Astrocyte (in vitro differentiated cells and primary cell): ENCODE measurements at regions not wholly inside any gene's neighbourhood (a gene's known extent, or its start where the extent isn't known, plus 50 kb on each side); places are given as distances from the start of the nearest gene placed in this dataset.

ENCODE experiments used
- DNase-seq: peaks from one replicate; pipeline ENCODE4 v3.0.0-alpha.2; 2010; ENCODE audit warnings: low read depth
- FAIRE-seq: peaks from 2 replicates; lab custom pipeline; 2011; peaks lifted over from hg19 to GRCh38; lab: Jason Lieb, UNC
- H2AFZ ChIP-seq: 2 replicates; pipeline ENCODE4 v1.6.0; 2012; ENCODE audit warnings: low read depth, low read length, inconsistent platforms
- H3K27ac ChIP-seq: 2 replicates; pipeline ENCODE4 v1.5.1; 2011; ENCODE audit warnings: low read depth, low read length, inconsistent platforms
- H3K27me3 ChIP-seq: 2 replicates; pipeline ENCODE4 v1.6.0; 2011; ENCODE audit warnings: low read length, inconsistent platforms; ENCODE audit not compliant: insufficient read depth
- H3K36me3 ChIP-seq: 2 replicates; pipeline ENCODE4 v1.5.1; 2011; ENCODE audit warnings: low read length, inconsistent platforms; ENCODE audit not compliant: insufficient read depth
- H3K4me1 ChIP-seq: 2 replicates; pipeline ENCODE4 v1.5.1; 2011; ENCODE audit warnings: low read length, inconsistent platforms; ENCODE audit not compliant: insufficient read depth
- H3K4me2 ChIP-seq: 2 replicates; pipeline ENCODE4 v1.6.0; 2012; ENCODE audit warnings: low read length, inconsistent platforms
- H3K4me3 ChIP-seq: 2 replicates; pipeline ENCODE4 v1.5.1; 2011; ENCODE audit warnings: low read depth, mild to moderate bottlenecking, low read length, inconsistent platforms; ENCODE audit not compliant: insufficient read depth
- H3K79me2 ChIP-seq: 2 replicates; pipeline ENCODE4 v1.6.0; 2012; ENCODE audit warnings: mild to moderate bottlenecking, low read length, inconsistent platforms; ENCODE audit not compliant: insufficient read depth
- H3K9ac ChIP-seq: 2 replicates; pipeline ENCODE4 v1.6.0; 2012; ENCODE audit warnings: mild to moderate bottlenecking, low read length, inconsistent platforms
- H3K9me3 ChIP-seq: 2 replicates; pipeline ENCODE4 v1.5.1; 2012; ENCODE audit warnings: low read depth, mild to moderate bottlenecking, low read length, inconsistent platforms; ENCODE audit not compliant: insufficient read depth
- H4K20me1 ChIP-seq: 2 replicates; pipeline ENCODE4 v1.6.0; 2012; ENCODE audit warnings: low read length, inconsistent platforms; ENCODE audit not compliant: insufficient read depth
- H3K27ac Mint-ChIP-seq: one replicate; pipeline ENCODE4 v1.8.0; 2021; ENCODE audit warnings: mild to moderate bottlenecking, mixed read lengths; ENCODE audit not compliant: unreplicated experiment
- H3K27me3 Mint-ChIP-seq: one replicate; pipeline ENCODE4 v1.8.0; 2021; ENCODE audit warnings: low read depth, mixed read lengths; ENCODE audit not compliant: unreplicated experiment
- H3K36me3 Mint-ChIP-seq: one replicate; pipeline ENCODE4 v1.8.0; 2021; ENCODE audit warnings: low read depth, mixed read lengths; ENCODE audit not compliant: unreplicated experiment
- H3K4me1 Mint-ChIP-seq: one replicate; pipeline ENCODE4 v1.8.0; 2021; ENCODE audit warnings: low read depth, mixed read lengths; ENCODE audit not compliant: unreplicated experiment
- H3K4me3 Mint-ChIP-seq: one replicate; pipeline ENCODE4 v1.8.0; 2021; ENCODE audit warnings: mild to moderate bottlenecking, moderate library complexity, mixed read lengths; ENCODE audit not compliant: unreplicated experiment
- H3K9me3 Mint-ChIP-seq: one replicate; pipeline ENCODE4 v1.8.0; 2021; ENCODE audit warnings: mild to moderate bottlenecking, mixed read lengths; ENCODE audit not compliant: unreplicated experiment
- EZH2 ChIP-seq: IDR thresholded peaks from 2 replicates; pipeline ENCODE4 v1.6.1; 2012; ENCODE audit warnings: mild to moderate bottlenecking, low read length, inconsistent platforms; ENCODE audit not compliant: insufficient read depth
- TF ChIP-seq, protein P1 (sequence below): IDR thresholded peaks from 2 replicates; pipeline ENCODE4 v1.5.1; 2011; ENCODE audit warnings: low read depth, mild to moderate bottlenecking, inconsistent platforms, low read length, moderate library complexity; ENCODE audit not compliant: insufficient read depth

DNA sequence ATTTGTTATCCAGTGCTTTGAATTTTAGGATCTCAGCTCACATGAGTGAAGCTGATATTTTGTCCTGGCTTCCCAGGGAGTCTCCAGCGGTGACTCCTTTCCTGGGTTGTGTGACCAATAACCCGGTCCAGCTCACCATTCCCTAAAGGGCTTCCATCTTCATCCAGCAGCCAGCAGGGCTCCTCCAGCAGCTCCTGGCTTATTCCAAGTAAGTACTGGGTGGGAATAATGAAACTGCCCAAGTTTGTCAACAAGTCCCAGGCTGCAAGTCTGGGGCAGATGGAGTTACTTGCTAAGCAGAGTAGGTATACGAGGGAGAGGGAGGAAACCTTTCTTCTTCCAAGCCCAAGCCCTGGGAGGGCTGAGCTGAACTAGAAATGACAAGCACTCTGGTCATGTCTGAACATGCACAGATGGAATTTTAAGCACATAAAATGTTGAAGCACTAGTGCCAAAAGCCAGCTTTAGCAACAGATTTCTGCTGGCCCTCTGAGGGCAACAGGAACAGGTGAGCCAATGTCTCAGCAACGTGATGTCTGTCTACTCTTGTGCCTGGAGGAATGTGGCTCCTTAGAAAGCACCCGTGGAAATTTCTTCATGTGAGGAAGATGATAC is 153.7 kb upstream of the DAPK1 start:
- no peaks in the 10 kb centered on the region for H3K36me3 ChIP-seq
- no peaks in the 10 kb centered on the region for H3K36me3 Mint-ChIP-seq
- no peaks in the 10 kb centered on the region for H3K9me3 ChIP-seq
- no peaks in the 10 kb centered on the region for H4K20me1 ChIP-seq
- H3K4me1 ChIP-seq: no peaks in the 10 kb centered on the region
- no peak overlapping the region for H3K4me3 Mint-ChIP-seq
- H3K4me3 ChIP-seq: no peak overlapping the region
- peaks cover 1% of the 10 kb centered on the region for H3K9me3 Mint-ChIP-seq
- DNase-seq (peak; percentile 12), FAIRE-seq (no peak)
- no peak for TF ChIP-seq EZH2
- TF ChIP-seq, protein P1, sequence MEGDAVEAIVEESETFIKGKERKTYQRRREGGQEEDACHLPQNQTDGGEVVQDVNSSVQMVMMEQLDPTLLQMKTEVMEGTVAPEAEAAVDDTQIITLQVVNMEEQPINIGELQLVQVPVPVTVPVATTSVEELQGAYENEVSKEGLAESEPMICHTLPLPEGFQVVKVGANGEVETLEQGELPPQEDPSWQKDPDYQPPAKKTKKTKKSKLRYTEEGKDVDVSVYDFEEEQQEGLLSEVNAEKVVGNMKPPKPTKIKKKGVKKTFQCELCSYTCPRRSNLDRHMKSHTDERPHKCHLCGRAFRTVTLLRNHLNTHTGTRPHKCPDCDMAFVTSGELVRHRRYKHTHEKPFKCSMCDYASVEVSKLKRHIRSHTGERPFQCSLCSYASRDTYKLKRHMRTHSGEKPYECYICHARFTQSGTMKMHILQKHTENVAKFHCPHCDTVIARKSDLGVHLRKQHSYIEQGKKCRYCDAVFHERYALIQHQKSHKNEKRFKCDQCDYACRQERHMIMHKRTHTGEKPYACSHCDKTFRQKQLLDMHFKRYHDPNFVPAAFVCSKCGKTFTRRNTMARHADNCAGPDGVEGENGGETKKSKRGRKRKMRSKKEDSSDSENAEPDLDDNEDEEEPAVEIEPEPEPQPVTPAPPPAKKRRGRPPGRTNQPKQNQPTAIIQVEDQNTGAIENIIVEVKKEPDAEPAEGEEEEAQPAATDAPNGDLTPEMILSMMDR: no peak
- H2AFZ ChIP-seq: no peak overlapping the region
- H3K4me1 Mint-ChIP-seq: peaks cover 3% of the 10 kb centered on the region
- no peak overlapping the region for H3K27ac ChIP-seq
- no peak overlapping the region for H3K4me2 ChIP-seq
- H3K79me2 ChIP-seq: no peaks in the 10 kb centered on the region
- no peak overlapping the region for H3K9ac ChIP-seq
- H3K27me3 Mint-ChIP-seq: peaks cover 25% of the 10 kb centered on the region
- H3K27me3 ChIP-seq: peaks cover 7% of the 10 kb centered on the region
- H3K27ac Mint-ChIP-seq: no peak overlapping the region

DNA sequence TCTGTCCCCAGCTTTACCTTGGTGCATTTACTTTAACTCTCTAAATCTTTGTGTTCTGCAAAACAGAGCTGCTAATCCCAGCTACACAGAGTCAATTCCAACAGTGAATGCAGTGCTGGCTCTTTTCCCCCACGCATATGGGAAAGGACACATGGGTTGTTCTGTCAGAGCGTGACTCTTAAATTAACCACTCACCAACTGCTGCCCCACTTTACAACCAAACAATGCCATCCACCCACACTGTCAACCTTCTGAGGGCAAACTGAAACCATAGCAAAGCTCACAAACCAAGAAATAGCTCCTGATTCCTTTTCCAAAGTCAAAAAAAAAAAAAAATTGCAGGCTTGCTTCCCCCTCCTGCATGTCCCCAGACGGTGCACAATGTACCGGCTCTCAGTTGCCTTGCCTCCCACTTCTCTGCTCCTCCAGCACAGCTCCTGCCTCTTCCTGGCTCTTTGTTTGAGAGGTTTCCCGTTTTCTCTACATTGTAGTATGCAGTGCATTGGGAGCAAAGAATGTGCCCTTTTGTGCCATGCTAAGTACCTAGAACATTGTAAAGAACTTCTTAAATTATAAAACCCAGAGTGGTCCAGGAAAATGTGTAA is 151.5 kb upstream of the DAPK1 start:
- H3K36me3 ChIP-seq: no peaks in the 10 kb centered on the region
- Mint-ChIP-seq H3K4me1 (peaks cover 7% of the 10 kb centered on the region), H3K27ac (no peak overlapping the region), H3K4me3 (no peak overlapping the region), H3K36me3 (no peaks in the 10 kb centered on the region), H3K9me3 (peaks cover 1% of the 10 kb centered on the region), H3K27me3 (peaks cover 22% of the 10 kb centered on the region)
- DNase-seq (no peak), FAIRE-seq (no peak)
- H4K20me1 ChIP-seq: no peaks in the 10 kb centered on the region
- H2AFZ ChIP-seq: no peak overlapping the region
- H3K9me3 ChIP-seq: no peaks in the 10 kb centered on the region
- no peak overlapping the region for H3K27ac ChIP-seq
- no peaks in the 10 kb centered on the region for H3K79me2 ChIP-seq
- H3K4me1 ChIP-seq: no peaks in the 10 kb centered on the region
- peaks cover 5% of the 10 kb centered on the region for H3K27me3 ChIP-seq
- H3K9ac ChIP-seq: no peak overlapping the region
- TF ChIP-seq, protein P1: no peak
- no peak for TF ChIP-seq EZH2
- no peak overlapping the region for H3K4me3 ChIP-seq
- no peak overlapping the region for H3K4me2 ChIP-seq

DNA sequence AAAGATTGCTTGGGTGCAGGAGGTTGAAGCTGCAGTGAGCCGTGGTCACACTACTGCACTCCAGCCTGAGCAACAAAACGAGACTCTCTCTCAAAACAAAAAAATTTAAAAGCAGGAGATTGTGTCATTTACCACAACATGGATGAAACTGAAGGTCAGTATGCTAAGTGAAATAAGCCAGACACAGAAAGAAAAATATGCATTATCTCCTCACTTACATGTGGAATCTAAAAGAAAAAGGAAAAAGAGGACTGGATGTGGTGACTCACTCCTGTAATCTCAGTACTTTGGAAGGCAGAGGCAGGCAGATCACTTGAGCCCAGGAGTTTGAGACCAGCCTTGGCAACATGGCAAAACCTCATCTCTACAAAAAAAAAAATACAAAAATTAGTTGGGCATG is 146.8 kb upstream of the DAPK1 start:
- Histone ChIP-seq H3K9ac (no peak overlapping the region), H4K20me1 (no peaks in the 10 kb centered on the region), H3K4me3 (no peak overlapping the region), H3K36me3 (no peaks in the 10 kb centered on the region), H3K27ac (no peak overlapping the region), H3K79me2 (no peaks in the 10 kb centered on the region), H2AFZ (no peak overlapping the region), H3K9me3 (no peaks in the 10 kb centered on the region), H3K27me3 (no peaks in the 10 kb centered on the region), H3K4me2 (peak overlapping the region; percentile 8), H3K4me1 (no peaks in the 10 kb centered on the region)
- Mint-ChIP-seq H3K9me3 (no peaks in the 10 kb centered on the region), H3K27me3 (no peaks in the 10 kb centered on the region), H3K27ac (no peak overlapping the region), H3K4me3 (no peak overlapping the region), H3K4me1 (peaks cover 8% of the 10 kb centered on the region), H3K36me3 (no peaks in the 10 kb centered on the region)
- no peak for FAIRE-seq
- TF ChIP-seq EZH2: no peak
- TF ChIP-seq, protein P1: no peak
- peak; percentile 68 for DNase-seq
